GM19395 (cell line): ENCODE measurements at regions not wholly inside any gene's neighbourhood (a gene's known extent, or its start where the extent isn't known, plus 50 kb on each side); places are given as distances from the start of the nearest gene placed in this dataset.

Experiments used
- ATAC-seq: cut with Tn5 transposase; IDR thresholded peaks from one replicate; pipeline ENCODE4 v1.9.1; 2021; ENCODE audit warnings: mild to moderate bottlenecking, moderate library complexity; ENCODE audit not compliant: unreplicated experiment

GRCh38 chr14:105863296-105864108 is 337.1 kb downstream of the TMEM121 start:
- no peak for ATAC-seq

- ATAC-seq = no peak
These were observed 337.7 kb downstream of the TMEM121 start for GRCh38 chr14:105864116-105864515.

DNA sequence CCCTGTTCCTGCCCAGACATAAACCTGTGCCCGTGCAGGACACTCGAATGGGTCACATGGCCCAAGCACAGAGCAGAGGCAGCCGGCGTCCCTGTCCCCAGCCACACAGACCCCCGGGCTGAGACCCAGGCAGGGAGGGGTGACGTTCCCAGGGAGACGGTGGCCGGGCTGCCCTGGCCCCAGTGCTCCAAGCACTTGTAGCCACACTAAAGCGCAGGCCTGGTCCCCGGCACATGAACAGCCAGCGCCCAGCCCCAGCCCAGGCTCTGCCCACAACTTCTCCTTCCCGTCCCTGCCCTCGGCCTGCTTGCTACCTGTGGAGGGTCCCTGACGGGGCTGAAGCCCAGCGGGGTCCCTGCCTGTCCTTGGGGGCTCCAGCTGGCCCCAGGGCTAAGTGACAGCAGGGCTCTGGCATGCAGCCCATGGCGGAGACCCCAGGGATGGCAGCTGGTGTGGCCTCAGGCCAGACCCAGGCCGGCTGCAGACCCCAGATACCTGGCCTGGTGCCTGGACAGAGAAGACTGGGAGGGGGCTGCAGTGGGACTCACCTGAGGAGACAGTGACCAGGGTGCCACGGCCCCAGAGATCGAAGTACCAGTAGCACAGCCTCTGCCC is 338.4 kb downstream of the TMEM121 start:
- no peak for ATAC-seq

GRCh38 chr14:105865266-105865903 is 339.0 kb downstream of the TMEM121 start:
- no peak for ATAC-seq

GRCh38 chr14:105865904-105866840 is 339.8 kb downstream of the TMEM121 start:
- no peak for ATAC-seq

DNA sequence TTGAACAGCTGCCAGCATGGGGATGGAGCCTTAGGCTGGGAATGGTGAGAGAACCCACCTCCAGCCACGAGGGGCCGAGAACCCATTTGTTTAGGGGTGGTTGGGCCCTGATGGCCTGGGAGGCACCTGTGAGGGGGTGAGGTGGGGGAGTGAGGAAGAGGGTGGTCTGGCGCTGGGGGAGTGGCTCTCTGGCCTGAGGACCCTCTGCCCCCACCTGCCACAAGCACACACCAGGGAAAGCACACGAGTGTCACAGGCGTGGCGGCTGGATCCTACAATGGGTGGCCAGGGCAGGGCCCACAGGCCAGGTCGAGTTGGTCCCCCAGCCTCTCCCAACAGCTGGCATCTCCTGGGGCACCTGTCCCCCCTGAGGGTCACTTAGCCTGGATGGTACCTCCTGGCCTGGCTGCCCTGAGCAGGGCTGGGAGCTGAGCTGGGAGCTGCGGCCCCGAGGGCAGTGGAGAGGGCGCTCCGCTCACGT is 340.5 kb downstream of the TMEM121 start:
- no peak for ATAC-seq

- no peak for ATAC-seq
These were observed 341.7 kb downstream of the TMEM121 start for GRCh38 chr14:105867961-105868599.

DNA sequence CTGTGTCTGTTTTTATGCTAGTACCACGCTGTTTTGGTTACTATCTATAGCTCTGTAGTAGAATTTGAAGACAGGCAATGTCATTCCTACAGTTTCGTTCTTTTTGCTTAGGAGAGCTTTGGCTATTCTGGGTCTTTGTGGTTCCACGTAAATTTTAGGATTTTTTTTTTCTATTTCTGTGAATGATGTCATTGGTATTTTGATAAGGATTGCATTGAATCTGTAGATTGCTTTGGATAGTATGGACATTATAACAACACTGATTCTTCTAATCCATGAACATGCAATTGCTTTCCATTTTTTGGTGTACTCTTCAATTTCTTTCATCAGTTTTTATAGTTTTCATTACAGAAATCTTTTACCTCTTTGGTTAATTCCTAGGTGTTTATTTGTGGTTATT is 345.2 kb downstream of the TMEM121 start:
- ATAC-seq = no peak

DNA sequence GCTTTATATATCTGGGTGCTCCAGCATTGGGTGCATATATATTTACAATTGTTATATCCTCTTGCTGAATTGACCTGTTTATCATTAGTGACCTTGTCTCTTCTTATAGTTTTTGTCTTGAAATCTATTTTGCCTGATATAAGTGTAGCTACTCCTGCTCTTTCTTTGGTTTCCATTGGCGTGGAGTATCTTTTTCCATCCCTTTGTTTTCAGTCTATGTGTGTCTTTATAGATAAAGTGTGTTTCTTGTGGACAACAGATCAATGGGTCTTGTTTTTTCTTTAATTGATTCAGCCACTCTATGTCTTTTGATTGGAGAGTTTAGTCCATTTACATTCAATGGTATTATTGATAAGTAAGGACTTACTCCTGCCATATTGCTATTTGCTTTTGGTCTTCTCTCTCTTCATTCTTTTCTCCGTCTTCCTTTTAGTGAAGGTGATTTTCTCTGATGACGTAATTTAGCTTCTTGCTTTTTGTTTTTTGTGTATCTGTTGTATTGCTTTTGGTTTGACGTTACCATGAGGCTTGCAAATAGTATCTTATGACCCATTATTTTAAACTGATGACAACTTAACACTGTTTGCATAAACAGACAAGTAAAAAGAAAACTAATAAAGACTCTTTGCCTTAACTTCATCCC is 347.6 kb downstream of the TMEM121 start:
- ATAC-seq = no peak

GRCh38 chr14:105876158-105876557 is 349.8 kb downstream of the TMEM121 start:
- ATAC-seq = no peak

- ATAC-seq = no peak
These were observed 350.4 kb downstream of the TMEM121 start for GRCh38 chr14:105876829-105877228.

DNA sequence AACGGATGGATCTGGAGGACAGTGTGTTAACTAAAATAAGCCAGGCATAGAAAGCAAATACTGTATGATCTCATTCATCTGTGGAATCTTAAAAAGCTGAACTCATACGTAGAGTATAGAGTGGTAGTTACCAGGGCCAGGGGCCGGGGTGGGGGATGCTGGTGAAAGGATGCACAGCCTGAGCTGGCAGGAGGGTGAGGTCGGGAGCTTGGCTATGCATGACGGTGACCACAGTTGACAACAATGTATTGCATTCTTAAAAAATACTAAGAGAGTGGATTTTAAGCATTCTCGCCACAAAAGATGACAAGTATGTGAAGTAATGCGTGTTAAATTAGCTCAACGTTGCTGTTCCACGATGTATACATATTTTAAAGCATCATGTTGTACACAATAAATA is 351.3 kb downstream of the TMEM121 start:
- ATAC-seq = no peak

DNA sequence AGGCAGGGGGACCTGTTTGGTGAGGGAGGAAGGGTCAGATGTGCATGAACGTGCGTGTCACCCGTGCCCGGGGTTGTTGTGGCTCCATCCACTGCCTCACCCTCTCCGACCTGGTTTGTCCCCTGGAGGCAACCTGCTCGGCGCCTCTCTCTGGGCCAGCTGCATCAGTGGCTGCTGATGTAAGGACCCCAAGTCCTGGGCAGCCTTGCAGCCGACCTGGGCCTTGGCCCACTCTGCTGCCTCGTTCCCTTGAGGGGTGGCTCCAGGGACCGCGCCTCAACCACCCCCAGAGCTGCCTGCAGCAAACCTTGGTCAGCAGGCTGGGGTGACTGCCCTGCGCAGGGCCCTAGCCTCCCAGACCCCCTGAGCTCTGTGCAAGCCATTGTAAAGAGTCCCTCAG is 351.7 kb downstream of the TMEM121 start:
- ATAC-seq = no peak

GRCh38 chr14:105878554-105878953 is 352.2 kb downstream of the TMEM121 start:
- no peak for ATAC-seq

GRCh38 chr14:105879503-105879866 is 353.1 kb downstream of the TMEM121 start:
- ATAC-seq = no peak

DNA sequence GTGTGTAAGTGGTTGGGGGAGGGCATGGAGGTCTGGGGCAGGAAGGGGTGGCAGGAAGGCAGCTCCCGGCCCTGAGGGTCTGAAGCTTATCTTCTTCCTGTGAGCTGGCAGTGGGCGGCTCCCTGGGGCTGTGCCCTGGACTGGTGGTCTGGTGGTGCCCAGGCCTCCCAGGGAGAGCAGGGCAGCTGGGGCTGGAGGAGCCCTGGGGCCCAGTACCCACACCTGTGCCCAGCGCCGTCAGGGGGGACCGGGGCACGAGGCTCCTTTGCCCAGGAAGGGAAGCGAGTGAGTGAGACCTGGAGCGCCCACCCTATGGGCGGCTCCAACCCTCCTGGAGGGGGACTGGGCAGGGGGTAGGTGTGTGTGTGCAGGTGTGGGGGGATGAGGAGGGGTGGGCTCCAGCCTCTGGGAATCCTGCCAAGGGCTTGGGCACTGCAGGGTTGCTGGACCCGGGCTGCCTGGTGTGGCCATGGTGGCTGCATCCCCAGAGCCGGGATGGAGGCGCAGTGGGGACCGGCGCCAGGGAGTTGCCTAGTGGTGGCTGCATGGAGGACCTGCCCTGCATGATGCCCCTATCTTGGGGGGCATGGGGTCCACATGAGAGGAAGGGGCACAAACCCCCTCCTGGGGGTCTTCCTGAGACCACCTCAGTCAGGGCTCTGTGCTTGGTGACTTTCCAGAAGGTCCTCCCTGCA is 353.6 kb downstream of the TMEM121 start:
- ATAC-seq = no peak

GRCh38 chr14:105880616-105881015 is 354.2 kb downstream of the TMEM121 start:
- ATAC-seq = no peak

DNA sequence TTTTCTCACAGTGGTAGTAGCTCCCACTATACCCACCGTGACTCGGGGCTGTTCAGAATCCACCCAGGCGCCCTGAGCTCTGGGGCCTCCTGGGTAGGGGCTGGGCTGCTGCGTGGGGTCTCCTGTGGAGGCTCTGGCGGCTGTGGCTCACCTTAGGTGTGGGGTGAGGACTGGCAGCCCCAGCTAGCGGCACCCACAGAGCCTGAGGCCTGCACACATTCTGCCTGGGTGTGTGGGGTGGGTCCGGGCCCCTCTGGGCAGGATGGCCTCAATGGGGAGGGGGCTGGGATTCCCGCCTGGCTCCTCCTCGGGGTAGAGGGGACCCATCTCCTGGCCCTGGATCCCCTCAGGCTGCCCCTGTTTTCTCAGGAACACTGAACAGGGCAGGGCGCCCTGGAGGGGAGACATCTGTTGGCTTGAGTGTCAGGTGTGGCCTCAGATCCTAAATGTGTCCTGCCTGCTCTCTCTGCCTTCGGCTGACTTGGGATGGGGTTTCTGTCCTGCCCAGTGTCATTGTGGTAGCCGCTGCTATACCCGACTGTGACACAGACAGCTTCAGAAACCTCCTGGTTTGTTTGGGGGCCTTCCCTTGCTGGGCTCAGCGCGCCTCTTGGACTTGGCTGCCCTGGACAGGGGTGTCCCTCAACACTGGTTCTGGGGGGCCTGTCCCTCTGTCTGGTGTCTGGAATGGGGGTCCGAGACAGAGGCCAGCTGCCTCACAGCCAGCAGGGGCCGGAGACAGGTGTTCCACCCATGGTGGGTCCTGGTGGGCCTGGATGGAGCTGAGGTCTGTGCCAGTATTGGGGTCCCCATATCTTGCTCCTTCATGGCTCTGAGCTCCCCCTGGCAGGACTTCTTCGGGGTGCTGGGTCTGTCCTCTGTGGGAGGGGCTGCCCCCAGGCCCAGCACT is 354.9 kb downstream of the TMEM121 start:
- ATAC-seq = no peak
